HepG2 (cell line): ENCODE measurements at regions not wholly inside any gene's neighbourhood (a gene's known extent, or its start where the extent isn't known, plus 50 kb on each side); places are given as distances from the start of the nearest gene placed in this dataset.

ENCODE experiments used
- ATAC-seq: fragments of 200-7000 bp; cut with Tn5 transposase; 3 replicates; pipeline ENCODE4 v1.9.1; 2020; ENCODE audit warnings: mild to moderate bottlenecking, moderate library complexity
- BruUV-seq: library from RNA; stranded (reverse); fragments of 400-500 nt; replicated peaks from 2 replicates; lab custom pipeline; 2021; lab: Mats Ljungman, UMichigan
- CTCF ChIA-PET: fragments of 300-600 bp; formaldehyde crosslinking; extraction: SDS; loops from one replicate; lab custom pipeline; 2021; ENCODE audit warnings: low total read pairs, inconsistent platforms, low intra/inter-chr PET ratio; lab: Yijun Ruan, JAX
- POLR2A ChIA-PET: fragments of 350-600 bp; sonication (Branson Sonifier 250); formaldehyde crosslinking; loops from one replicate; lab custom pipeline; 2020; ENCODE audit warnings: antibody characterized with exemption, inconsistent platforms; lab: Yijun Ruan, JAX
- DNase-seq: peaks from one replicate; pipeline ENCODE4 v3.0.0-alpha.2; 2015; ENCODE audit warnings: low spot score
- FAIRE-seq: peaks from 3 replicates; lab custom pipeline; 2011; peaks lifted over from hg19 to GRCh38; lab: Jason Lieb, UNC
- H2AFZ ChIP-seq: one replicate; pipeline ENCODE4 v1.6.1; 2011; ENCODE audit warnings: low read length, inconsistent platforms
- H3K27ac ChIP-seq: fragments of 300-600 bp; 3 replicates; pipeline ENCODE4 v1.8.0; 2011; ENCODE audit warnings: mixed run types, mild to moderate bottlenecking, mixed read lengths, low read length, inconsistent platforms; ENCODE audit not compliant: insufficient read depth; ENCODE audit errors: extremely low read length
- H3K27me3 ChIP-seq, 2 experiments: fragments of 200-600 bp in 1 of 2; 2 replicates in 1 of 2; 3 replicates in 1 of 2; pipeline versions ENCODE4 v1.6.0 to v1.8.0; 2011; ENCODE audit warnings: low read length in 2 of 2, mild to moderate bottlenecking in 2 of 2, moderate library complexity in 2 of 2, inconsistent platforms in 1 of 2; ENCODE audit not compliant: insufficient read depth in 2 of 2, control insufficient read depth in 1 of 2
- H3K36me3 ChIP-seq, 2 experiments: fragments of 200-600 bp in 1 of 2; replicated peaks in 1 of 2; 2 replicates in 1 of 2; 3 replicates in 1 of 2; pipeline versions ENCODE4 v1.5.1 to v1.8.0; 2011; ENCODE audit warnings: low read length in 2 of 2, inconsistent platforms in 1 of 2; ENCODE audit not compliant: insufficient read depth in 2 of 2, control insufficient read depth in 1 of 2
- H3K4me1 ChIP-seq: 2 replicates; pipeline ENCODE4 v1.5.1; 2012; ENCODE audit warnings: low read length, inconsistent platforms; ENCODE audit not compliant: insufficient read depth
- H3K4me2 ChIP-seq: 2 replicates; pipeline ENCODE4 v1.6.0; 2011; ENCODE audit warnings: low read depth, low read length, inconsistent platforms
- H3K4me3 ChIP-seq, 3 experiments: fragments of 200-600 bp in 1 of 3; sonication (generic), shearing (Covaris generic) in 1 of 3; replicated peaks in 1 of 3; 2 replicates each; pipeline ENCODE4 v1.5.1; 2011 to 2016; ENCODE audit warnings: low read length in 3 of 3, inconsistent platforms in 2 of 3, low read depth in 2 of 3, mild to moderate bottlenecking in 2 of 3, control low read depth in 1 of 3, mixed read lengths in 1 of 3; ENCODE audit not compliant: insufficient read depth in 1 of 3
- H3K79me2 ChIP-seq: one replicate; pipeline ENCODE4 v1.6.1; 2011; ENCODE audit warnings: low read length, inconsistent platforms; ENCODE audit not compliant: insufficient read depth
- H3K9ac ChIP-seq: 2 replicates; pipeline ENCODE4 v1.6.0; 2011; ENCODE audit warnings: mild to moderate bottlenecking, low read depth, low read length, inconsistent platforms; ENCODE audit not compliant: insufficient read depth
- H3K9me3 ChIP-seq: 2 replicates; pipeline ENCODE4 v1.5.1; 2012; ENCODE audit warnings: mild to moderate bottlenecking, low read length
- H4K20me1 ChIP-seq: 2 replicates; pipeline ENCODE4 v1.6.0; 2011; ENCODE audit warnings: inconsistent platforms, mild to moderate bottlenecking, low read length, moderate library complexity; ENCODE audit not compliant: insufficient read depth
- CHCHD3 ChIP-seq: sonication (generic); formaldehyde crosslinking; IDR thresholded peaks from 2 replicates; pipeline ENCODE4 v1.8.0; 2022; ENCODE audit warnings: mild to moderate bottlenecking, missing genetic modification reagents, moderate library complexity
- MBNL3 ChIP-seq: fragments of 250-450 bp; sonication (Bioruptor Pico); conservative IDR thresholded peaks from 2 replicates; pipeline ENCODE4 v1.8.0; 2022; ENCODE audit warnings: mild to moderate bottlenecking, inconsistent platforms
- NFKB2 ChIP-seq: sonication (generic); formaldehyde crosslinking; IDR thresholded peaks from 2 replicates; pipeline ENCODE4 v1.4.0; 2020; ENCODE audit warnings: missing genetic modification reagents, borderline replicate concordance
- NFRKB ChIP-seq: fragments of 450-650 bp; IDR thresholded peaks from 2 replicates; pipeline ENCODE4 v1.6.1; 2017
- RFX3 ChIP-seq: IDR thresholded peaks from 2 replicates; pipeline ENCODE4 v1.6.1; 2016; ENCODE audit warnings: missing biosample characterization, missing genetic modification reagents
- RFXAP ChIP-seq: sonication (generic); formaldehyde crosslinking; IDR thresholded peaks from 2 replicates; pipeline ENCODE4 v1.4.0; 2020; ENCODE audit warnings: missing genetic modification reagents, borderline replicate concordance
- SRSF4 ChIP-seq: fragments of 200-400 bp; formaldehyde crosslinking; IDR thresholded peaks from one replicate; pipeline ENCODE4 v1.6.1; 2018; ENCODE audit warnings: mild to moderate bottlenecking, low read depth, low read length, moderate library complexity; ENCODE audit not compliant: poor library complexity, severe bottlenecking
- TEAD2 ChIP-seq: sonication (generic); formaldehyde crosslinking; IDR thresholded peaks from 2 replicates; pipeline ENCODE4 v1.9.0; 2021; ENCODE audit warnings: missing genetic modification reagents
- ZC3H4 ChIP-seq: sonication (generic); formaldehyde crosslinking; IDR thresholded peaks from 2 replicates; pipeline ENCODE4 v1.4.0; 2020; ENCODE audit warnings: missing genetic modification reagents, borderline replicate concordance
- ZNF414 ChIP-seq: sonication (generic); formaldehyde crosslinking; IDR thresholded peaks from 2 replicates; pipeline ENCODE4 v1.5.0; 2020; ENCODE audit warnings: missing genetic modification reagents
- ZNF510 ChIP-seq: sonication (generic); formaldehyde crosslinking; IDR thresholded peaks from 2 replicates; pipeline ENCODE4 v1.4.0; 2020; ENCODE audit warnings: low read depth, mild to moderate bottlenecking, missing genetic modification reagents
- ZNF614 ChIP-seq: IDR thresholded peaks from 2 replicates; pipeline ENCODE4 v1.6.1; 2018; ENCODE audit warnings: missing biosample characterization, missing genetic modification reagents, inconsistent platforms, borderline replicate concordance
- ZNF678 ChIP-seq: sonication (generic); formaldehyde crosslinking; IDR thresholded peaks from 2 replicates; pipeline ENCODE4 v1.4.0; 2020; ENCODE audit warnings: mild to moderate bottlenecking, missing genetic modification reagents
- ZNF790 ChIP-seq: sonication (generic); formaldehyde crosslinking; IDR thresholded peaks from 2 replicates; pipeline ENCODE4 v1.8.0; 2022; ENCODE audit warnings: missing genetic modification reagents, mild to moderate bottlenecking, borderline replicate concordance
- WGBS: methylation state at CpG from one replicate; pipeline ENCODE4 v1.1.6; 2017; ENCODE audit warnings: low lambda C conversion rate; 5-methylcytosine and 5-hydroxymethylcytosine counted together
- in situ Hi-C: cut with HindIII; loops from 2 replicates; pipeline ENCODE4 v1.10.0; 2017; ENCODE audit warnings: low pct_unique_long_range_greater_than_20kb; ENCODE audit not compliant: extremely low pct_ligation_motif_present
- intact Hi-C: fragments of 100-400 bp; cut with micrococcal nuclease; formaldehyde crosslinking; loops from one replicate; pipeline ENCODE4 v1.10.0; 2022; ENCODE audit not compliant: unreplicated experiment
- TF ChIP-seq, protein P1 (sequence below): sonication (generic); formaldehyde crosslinking; IDR thresholded peaks from 2 replicates; pipeline ENCODE4 v1.9.0; 2021; ENCODE audit warnings: missing genetic modification reagents, mild to moderate bottlenecking, borderline replicate concordance

DNA sequence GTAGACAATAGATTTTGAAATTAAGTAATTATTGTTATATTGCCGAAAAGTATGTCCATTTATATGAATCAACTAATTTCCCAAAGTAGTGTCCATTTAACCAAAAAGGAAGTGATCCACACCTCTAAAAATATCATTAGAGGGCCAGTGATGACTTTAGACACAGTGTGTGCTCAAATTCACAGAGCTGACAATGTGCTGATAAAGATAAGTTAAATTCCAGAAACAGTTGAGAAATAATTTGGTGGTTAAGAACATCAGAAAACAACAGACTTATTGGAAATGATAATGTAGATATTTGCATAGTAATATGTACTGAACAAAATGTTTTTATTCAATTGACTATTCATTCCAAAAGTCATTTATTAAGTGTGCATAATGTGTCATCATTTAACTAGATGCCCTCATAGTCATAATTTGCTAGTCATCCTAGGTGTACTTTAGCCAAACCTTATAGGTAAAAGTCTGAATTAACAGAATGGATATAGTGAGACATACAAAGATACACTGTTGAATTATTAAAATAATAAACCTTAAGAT lies 230.2 kb upstream of the ADAMTS9 start:
- H4K20me1 ChIP-seq, result no peaks in the 10 kb centered on the region
- H3K9ac ChIP-seq, result no peak overlapping the region
- FAIRE-seq, result no peak
- H3K9me3 ChIP-seq, result no peaks in the 10 kb centered on the region
- H3K36me3 ChIP-seq, result no peaks in the 10 kb centered on the region
- ChIA-PET POLR2A (no interaction called here), CTCF (no interaction called here)
- intact Hi-C loops, result no loop called here
- BruUV-seq, result no TSS peak
- WGBS, result 3% methylated on average over 1 of the region's 1 CpG
- H3K27me3 ChIP-seq, result no peaks in the 10 kb centered on the region; a peak in 1 of 5 replicates
- ATAC-seq, result no peak
- no peaks in the 10 kb centered on the region for H3K4me1 ChIP-seq
- in situ Hi-C loops, result no loop called here
- no peak for DNase-seq
- H3K4me2 ChIP-seq, result no peak overlapping the region
- no peak overlapping the region for H3K27ac ChIP-seq
- H3K79me2 ChIP-seq, result no peaks in the 10 kb centered on the region
- no peak for TF ChIP-seq ZNF614
- no peak for TF ChIP-seq TEAD2 (CRISPR knock-in tag)
- TF ChIP-seq ZNF678 (CRISPR knock-in tag), result no peak
- TF ChIP-seq RFXAP (CRISPR knock-in tag), result no peak
- no peak for TF ChIP-seq SRSF4
- TF ChIP-seq, protein P1, sequence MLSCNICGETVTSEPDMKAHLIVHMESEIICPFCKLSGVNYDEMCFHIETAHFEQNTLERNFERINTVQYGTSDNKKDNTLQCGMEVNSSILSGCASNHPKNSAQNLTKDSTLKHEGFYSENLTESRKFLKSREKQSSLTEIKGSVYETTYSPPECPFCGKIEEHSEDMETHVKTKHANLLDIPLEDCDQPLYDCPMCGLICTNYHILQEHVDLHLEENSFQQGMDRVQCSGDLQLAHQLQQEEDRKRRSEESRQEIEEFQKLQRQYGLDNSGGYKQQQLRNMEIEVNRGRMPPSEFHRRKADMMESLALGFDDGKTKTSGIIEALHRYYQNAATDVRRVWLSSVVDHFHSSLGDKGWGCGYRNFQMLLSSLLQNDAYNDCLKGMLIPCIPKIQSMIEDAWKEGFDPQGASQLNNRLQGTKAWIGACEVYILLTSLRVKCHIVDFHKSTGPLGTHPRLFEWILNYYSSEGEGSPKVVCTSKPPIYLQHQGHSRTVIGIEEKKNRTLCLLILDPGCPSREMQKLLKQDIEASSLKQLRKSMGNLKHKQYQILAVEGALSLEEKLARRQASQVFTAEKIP (CRISPR knock-in tag), result no peak
- TF ChIP-seq ZNF510 (CRISPR knock-in tag), result no peak
- H2AFZ ChIP-seq, result no peak overlapping the region
- no peak overlapping the region for H3K4me3 ChIP-seq

GRCh38 chr3:64916937-64917336 lies 229.1 kb upstream of the ADAMTS9 start:
- FAIRE-seq (no peak), ATAC-seq (no peak), DNase-seq (no peak)
- Histone ChIP-seq H3K9ac (no peak overlapping the region), H2AFZ (no peak overlapping the region), H3K27me3 (no peaks in the 10 kb centered on the region; a peak in 1 of 5 replicates), H3K9me3 (no peaks in the 10 kb centered on the region), H3K36me3 (no peaks in the 10 kb centered on the region), H3K4me2 (no peak overlapping the region), H3K4me3 (no peak overlapping the region), H3K4me1 (no peaks in the 10 kb centered on the region), H3K27ac (no peak overlapping the region), H3K79me2 (no peaks in the 10 kb centered on the region), H4K20me1 (no peaks in the 10 kb centered on the region)
- intact Hi-C loops (no loop called here), in situ Hi-C loops (no loop called here)
- no peak for TF ChIP-seq NFKB2
- no peak for TF ChIP-seq RFX3 (CRISPR knock-in tag)
- TF ChIP-seq MBNL3 (CRISPR knock-in tag), result no peak
- no peak for TF ChIP-seq CHCHD3 (CRISPR knock-in tag)
- no peak for TF ChIP-seq ZNF790 (CRISPR knock-in tag)
- no peak for TF ChIP-seq ZNF414 (CRISPR knock-in tag)
- no peak for TF ChIP-seq ZC3H4 (CRISPR knock-in tag)
- no peak for TF ChIP-seq NFRKB
- ChIA-PET POLR2A (no interaction called here), CTCF (no interaction called here)
- no TSS peak for BruUV-seq
- WGBS, result 31% methylated on average over 4 of the region's 4 CpGs
